Smooth muscle cell (in vitro differentiated cells): ENCODE measurements at regions not wholly inside any gene's neighbourhood (a gene's known extent, or its start where the extent isn't known, plus 50 kb on each side); places are given as distances from the start of the nearest gene placed in this dataset.

Experiments used
- DNase-seq: peaks from one replicate; lab custom pipeline; 2025; ENCODE audit not compliant: unreplicated experiment; lab: John Stamatoyannopoulos, UW
- H2AFZ ChIP-seq: fragments of 200-600 bp; sonication (generic); 2 replicates; pipeline ENCODE4 v1.6.0; 2016; ENCODE audit warnings: antibody characterized with exemption, low read depth, mild to moderate bottlenecking
- H3F3A ChIP-seq: fragments of 200-600 bp; sonication (generic); 2 replicates; pipeline ENCODE4 v1.6.0; 2017; ENCODE audit warnings: antibody characterized with exemption, low read depth
- H3K27ac ChIP-seq: fragments of 200-600 bp; sonication (generic); 2 replicates; pipeline ENCODE4 v1.5.1; 2016; ENCODE audit warnings: low read depth, mild to moderate bottlenecking
- H3K27me3 ChIP-seq: fragments of 200-600 bp; sonication (generic); 2 replicates; pipeline ENCODE4 v1.6.1; 2016; ENCODE audit warnings: low read depth, mild to moderate bottlenecking
- H3K36me3 ChIP-seq: fragments of 200-600 bp; sonication (generic); 2 replicates; pipeline ENCODE4 v1.5.1; 2016; ENCODE audit warnings: low read depth
- H3K4me1 ChIP-seq: fragments of 200-600 bp; sonication (generic); 2 replicates; pipeline ENCODE4 v1.5.1; 2016; ENCODE audit warnings: low read depth
- H3K4me2 ChIP-seq: fragments of 200-600 bp; sonication (generic); 2 replicates; pipeline ENCODE4 v1.6.0; 2016; ENCODE audit warnings: mild to moderate bottlenecking
- H3K4me3 ChIP-seq: fragments of 200-600 bp; sonication (generic); 2 replicates; pipeline ENCODE4 v1.5.1; 2016; ENCODE audit warnings: mild to moderate bottlenecking
- H3K79me2 ChIP-seq: fragments of 200-600 bp; sonication (generic); 2 replicates; pipeline ENCODE4 v1.6.0; 2016; ENCODE audit warnings: low read depth, mild to moderate bottlenecking
- H3K9ac ChIP-seq: fragments of 200-600 bp; sonication (generic); 2 replicates; pipeline ENCODE4 v1.6.0; 2016; ENCODE audit warnings: low read depth
- H3K9me3 ChIP-seq: fragments of 200-600 bp; sonication (generic); replicated peaks from 2 replicates; pipeline ENCODE4 v1.5.1; 2016; ENCODE audit warnings: low read depth
- H4K20me1 ChIP-seq: fragments of 200-600 bp; sonication (generic); 2 replicates; pipeline ENCODE4 v1.6.0; 2016; ENCODE audit warnings: low read depth
- CTCF ChIP-seq: fragments of 200-600 bp; sonication (generic); IDR thresholded peaks from 2 replicates; pipeline ENCODE4 v1.5.1; 2017; ENCODE audit warnings: borderline replicate concordance, mild to moderate bottlenecking, antibody characterized with exemption; ENCODE audit not compliant: insufficient read depth, poor library complexity, severe bottlenecking
- WGBS: methylation state at CpG from one replicate; pipeline ENCODE4 v1.1.7; 2016; ENCODE audit warnings: low lambda C conversion rate; 5-methylcytosine and 5-hydroxymethylcytosine counted together

- H3K4me2 ChIP-seq: no peak overlapping the region
- H3K9ac ChIP-seq: no peak overlapping the region
- TF ChIP-seq CTCF: no peak
- no peaks in the 10 kb centered on the region for H3K36me3 ChIP-seq
- no peaks in the 10 kb centered on the region for H3F3A ChIP-seq
- no peak for DNase-seq
- H3K9me3 ChIP-seq: no peaks in the 10 kb centered on the region
- peaks cover 18% of the 10 kb centered on the region for H3K4me1 ChIP-seq
- H3K4me3 ChIP-seq: no peak overlapping the region
- no peak overlapping the region for H3K27ac ChIP-seq
- no peak overlapping the region for H2AFZ ChIP-seq
- no peaks in the 10 kb centered on the region for H4K20me1 ChIP-seq
- WGBS: 24% methylated on average over 1 of the region's 1 CpG
- no peaks in the 10 kb centered on the region for H3K27me3 ChIP-seq
- H3K79me2 ChIP-seq: no peaks in the 10 kb centered on the region
Observed at GRCh38 chr5:18987101-18987500, 1000.9 kb downstream of the CDH18 start.

- H4K20me1 ChIP-seq: no peaks in the 10 kb centered on the region
- DNase-seq: no peak
- H3F3A ChIP-seq: no peaks in the 10 kb centered on the region
- no peak overlapping the region for H3K4me2 ChIP-seq
- no peaks in the 10 kb centered on the region for H3K36me3 ChIP-seq
- no peak overlapping the region for H3K4me3 ChIP-seq
- H3K9me3 ChIP-seq: no peaks in the 10 kb centered on the region
- no peak overlapping the region for H2AFZ ChIP-seq
- peaks cover 14% of the 10 kb centered on the region for H3K4me1 ChIP-seq
- no peaks in the 10 kb centered on the region for H3K27me3 ChIP-seq
- H3K27ac ChIP-seq: no peak overlapping the region
- 79% methylated on average over 1 of the region's 1 CpG for WGBS
- no peak overlapping the region for H3K9ac ChIP-seq
- H3K79me2 ChIP-seq: no peaks in the 10 kb centered on the region
- TF ChIP-seq CTCF: no peak
Observed at GRCh38 chr5:18990852-18991251, 997.1 kb downstream of the CDH18 start.

GRCh38 chr5:18992264-18992663, 995.7 kb downstream of the CDH18 start:
- Histone ChIP-seq H3K9ac (no peak overlapping the region), H3K27me3 (no peaks in the 10 kb centered on the region), H3K36me3 (no peaks in the 10 kb centered on the region), H3K4me2 (no peak overlapping the region), H3K4me3 (no peak overlapping the region), H3K27ac (no peak overlapping the region), H3K4me1 (peaks cover 6% of the 10 kb centered on the region), H2AFZ (no peak overlapping the region), H3K9me3 (no peaks in the 10 kb centered on the region), H3F3A (no peaks in the 10 kb centered on the region), H3K79me2 (no peaks in the 10 kb centered on the region), H4K20me1 (no peaks in the 10 kb centered on the region)
- no peak for DNase-seq
- TF ChIP-seq CTCF: no peak
- WGBS: 97% methylated on average over 1 of the region's 1 CpG

GRCh38 chr5:18999478-18999877, 988.5 kb downstream of the CDH18 start:
- Histone ChIP-seq H3K4me2 (no peak overlapping the region), H3K9me3 (no peaks in the 10 kb centered on the region), H2AFZ (no peak overlapping the region), H3K27ac (no peak overlapping the region), H3K9ac (no peak overlapping the region), H3F3A (no peaks in the 10 kb centered on the region), H3K79me2 (no peaks in the 10 kb centered on the region), H3K36me3 (no peaks in the 10 kb centered on the region), H4K20me1 (no peaks in the 10 kb centered on the region), H3K4me1 (no peaks in the 10 kb centered on the region), H3K4me3 (no peak overlapping the region), H3K27me3 (no peaks in the 10 kb centered on the region)
- TF ChIP-seq CTCF: no peak
- no peak for DNase-seq
